GM12878 (cell line): ENCODE measurements at regions not wholly inside any gene's neighbourhood (a gene's known extent, or its start where the extent isn't known, plus 50 kb on each side); places are given as distances from the start of the nearest gene placed in this dataset.

ENCODE experiments used
- LARP7 ChIP-seq: fragments of 450-650 bp; IDR thresholded peaks from 2 replicates; pipeline ENCODE4 v1.6.1; 2017; ENCODE audit warnings: mild to moderate bottlenecking
- MTA3 ChIP-seq: IDR thresholded peaks from 2 replicates; pipeline ENCODE4 v1.6.1; 2012; ENCODE audit warnings: low read length, inconsistent platforms, borderline replicate concordance
- POLR2AphosphoS5 ChIP-seq: IDR thresholded peaks from 2 replicates; pipeline ENCODE4 v1.6.1; 2011; ENCODE audit warnings: mild to moderate bottlenecking, low read length, inconsistent platforms
- RAD21 ChIP-seq: IDR thresholded peaks from 2 replicates; pipeline ENCODE4 v1.6.1; 2011; ENCODE audit warnings: mild to moderate bottlenecking, low read depth, low read length, moderate library complexity; ENCODE audit not compliant: insufficient read depth
- YY1 ChIP-seq: IDR thresholded peaks from 2 replicates; pipeline ENCODE4 v1.6.1; 2011; ENCODE audit warnings: low read depth, mild to moderate bottlenecking, low read length

- no peak for TF ChIP-seq LARP7
- no peak for TF ChIP-seq MTA3
- no peak for TF ChIP-seq RAD21
- TF ChIP-seq POLR2AphosphoS5 = no peak
- TF ChIP-seq YY1 = no peak
Measured at GRCh38 chr4:174071595-174071994, 211.9 kb downstream of the FBXO8 start.
